ENCODE measurements at regions not wholly inside any gene's neighbourhood (a gene's known extent, or its start where the extent isn't known, plus 50 kb on each side); places are given as distances from the start of the nearest gene placed in this dataset.

GRCh38 chr15:62432702-62433398 lies 267.8 kb upstream of the C2CD4B start:
- no TSS peak for BruUV-seq (replicated peaks)
- intact Hi-C loops (cut with micrococcal nuclease; ENCODE audit: unreplicated experiment), result no loop called here
- Histone ChIP-seq H3K4me3 (ENCODE audit: low read depth, low read length, poor library complexity, severe bottlenecking) (no peak overlapping the region), H3K36me3 (ENCODE audit: insufficient read depth, low read length, poor library complexity, severe bottlenecking) (no peaks in the 10 kb centered on the region), H3K9me3 (ENCODE audit: low read depth, low read length, poor library complexity, severe bottlenecking) (no peaks in the 10 kb centered on the region), H3K27me3 (replicated peaks; ENCODE audit: insufficient read depth, low read depth, low read length, poor library complexity) (no peaks in the 10 kb centered on the region), H3K4me1 (ENCODE audit: insufficient read depth, low read length, poor library complexity, severe bottlenecking) (no peaks in the 10 kb centered on the region), H3K27ac (ENCODE audit: low read depth, low read length, poor library complexity, severe bottlenecking) (no peak overlapping the region)
- ChIA-PET POLR2A (ENCODE audit: low non-redundant PET) (no interaction called here), CTCF (no interaction called here)
- DNase-seq (ENCODE audit: low spot score), result no peak
- no peak for TF ChIP-seq CTCF (conservative IDR thresholded peaks at IDR 0.05; ENCODE audit: low read depth, low read length)
- no peak for TF ChIP-seq EZH2 (IDR thresholded peaks at IDR 0.05; ENCODE audit: borderline replicate concordance, low read depth, low read length, poor library complexity, severe bottlenecking)

GRCh38 chr15:62436235-62436634 lies 271.1 kb upstream of the C2CD4B start:
- Histone ChIP-seq H3K4me3 (ENCODE audit: low read depth, low read length, poor library complexity, severe bottlenecking) (no peak overlapping the region), H3K27ac (ENCODE audit: low read depth, low read length, poor library complexity, severe bottlenecking) (no peak overlapping the region), H3K4me1 (ENCODE audit: insufficient read depth, low read length, poor library complexity, severe bottlenecking) (peaks cover 5% of the 10 kb centered on the region), H3K9me3 (ENCODE audit: low read depth, low read length, poor library complexity, severe bottlenecking) (no peaks in the 10 kb centered on the region), H3K27me3 (replicated peaks; ENCODE audit: insufficient read depth, low read depth, low read length, poor library complexity) (no peaks in the 10 kb centered on the region), H3K36me3 (ENCODE audit: insufficient read depth, low read length, poor library complexity, severe bottlenecking) (no peaks in the 10 kb centered on the region)
- intact Hi-C loops (cut with micrococcal nuclease; ENCODE audit: unreplicated experiment), result no loop called here
- DNase-seq (ENCODE audit: low spot score), result no peak
- TF ChIP-seq EZH2 (IDR thresholded peaks at IDR 0.05; ENCODE audit: borderline replicate concordance, low read depth, low read length, poor library complexity, severe bottlenecking) (no peak), CTCF (conservative IDR thresholded peaks at IDR 0.05; ENCODE audit: low read depth, low read length) (no peak)
- no TSS peak for BruUV-seq (replicated peaks)
- CTCF ChIA-PET, result no interaction called here
- POLR2A ChIA-PET (ENCODE audit: low non-redundant PET), result no interaction called here

- no peaks in the 10 kb centered on the region for H3K9me3 ChIP-seq (ENCODE audit: low read depth, low read length, poor library complexity, severe bottlenecking)
- CTCF ChIA-PET, result no interaction called here
- no peaks in the 10 kb centered on the region for H3K27me3 ChIP-seq (replicated peaks; ENCODE audit: insufficient read depth, low read depth, low read length, poor library complexity)
- DNase-seq (ENCODE audit: low spot score), result no peak
- BruUV-seq (replicated peaks), result no TSS peak
- H3K4me3 ChIP-seq (ENCODE audit: low read depth, low read length, poor library complexity, severe bottlenecking), result no peak overlapping the region
- intact Hi-C loops (cut with micrococcal nuclease; ENCODE audit: unreplicated experiment), result no loop called here
- peaks cover 5% of the 10 kb centered on the region for H3K4me1 ChIP-seq (ENCODE audit: insufficient read depth, low read length, poor library complexity, severe bottlenecking)
- TF ChIP-seq CTCF (conservative IDR thresholded peaks at IDR 0.05; ENCODE audit: low read depth, low read length), result no peak
- TF ChIP-seq EZH2 (IDR thresholded peaks at IDR 0.05; ENCODE audit: borderline replicate concordance, low read depth, low read length, poor library complexity, severe bottlenecking), result no peak
- H3K27ac ChIP-seq (ENCODE audit: low read depth, low read length, poor library complexity, severe bottlenecking), result no peak overlapping the region
- POLR2A ChIA-PET (ENCODE audit: low non-redundant PET), result no interaction called here
- H3K36me3 ChIP-seq (ENCODE audit: insufficient read depth, low read length, poor library complexity, severe bottlenecking), result no peaks in the 10 kb centered on the region
Measured at GRCh38 chr15:62437753-62438152, 272.7 kb upstream of the C2CD4B start.

Data from A673 (cell line).